Peyer's patch (tissue), 4 donors: ENCODE measurements at regions not wholly inside any gene's neighbourhood (a gene's known extent, or its start where the extent isn't known, plus 50 kb on each side); places are given as distances from the start of the nearest gene placed in this dataset.

ENCODE experiments used
- POLR2A ChIP-seq, 2 donors: fragments of 450-650 bp; IDR thresholded peaks; one replicate each; pipeline ENCODE4 v1.5.1; 2017; ENCODE audit warnings: antibody characterized with exemption in 2 of 2, mild to moderate bottlenecking in 2 of 2, moderate library complexity in 2 of 2
- TF ChIP-seq, protein P1 (sequence below), 6 experiments: fragments of 450-650 bp in 4 of 6; fragments of 200-600 bp in 2 of 6; sonication (generic) in 1 of 6; IDR thresholded peaks; one replicate each; pipeline ENCODE4 v1.5.1; 2017 to 2019; ENCODE audit warnings: antibody characterized with exemption in 6 of 6, mild to moderate bottlenecking in 3 of 6, moderate library complexity in 1 of 6

DNA sequence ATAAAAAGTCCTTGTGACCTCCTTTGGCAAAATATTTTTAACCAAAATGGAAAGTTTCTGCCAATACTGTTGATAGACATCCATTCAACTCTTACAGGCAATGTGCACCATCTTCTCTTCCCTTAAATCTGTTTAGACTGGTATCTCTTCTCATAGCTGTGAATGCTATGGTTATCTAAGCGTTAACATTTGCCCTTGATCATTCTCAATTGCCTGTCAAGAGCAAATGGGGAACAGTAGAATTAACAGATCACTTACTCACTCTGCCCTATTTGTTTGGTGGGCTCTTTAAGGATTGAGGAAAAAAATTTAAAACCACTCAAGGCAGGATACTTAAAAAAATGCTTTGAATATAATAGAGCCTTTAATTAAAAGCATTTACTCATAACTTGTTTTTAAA lies 808.4 kb downstream of the NXPH1 start:
- TF ChIP-seq, protein P1, sequence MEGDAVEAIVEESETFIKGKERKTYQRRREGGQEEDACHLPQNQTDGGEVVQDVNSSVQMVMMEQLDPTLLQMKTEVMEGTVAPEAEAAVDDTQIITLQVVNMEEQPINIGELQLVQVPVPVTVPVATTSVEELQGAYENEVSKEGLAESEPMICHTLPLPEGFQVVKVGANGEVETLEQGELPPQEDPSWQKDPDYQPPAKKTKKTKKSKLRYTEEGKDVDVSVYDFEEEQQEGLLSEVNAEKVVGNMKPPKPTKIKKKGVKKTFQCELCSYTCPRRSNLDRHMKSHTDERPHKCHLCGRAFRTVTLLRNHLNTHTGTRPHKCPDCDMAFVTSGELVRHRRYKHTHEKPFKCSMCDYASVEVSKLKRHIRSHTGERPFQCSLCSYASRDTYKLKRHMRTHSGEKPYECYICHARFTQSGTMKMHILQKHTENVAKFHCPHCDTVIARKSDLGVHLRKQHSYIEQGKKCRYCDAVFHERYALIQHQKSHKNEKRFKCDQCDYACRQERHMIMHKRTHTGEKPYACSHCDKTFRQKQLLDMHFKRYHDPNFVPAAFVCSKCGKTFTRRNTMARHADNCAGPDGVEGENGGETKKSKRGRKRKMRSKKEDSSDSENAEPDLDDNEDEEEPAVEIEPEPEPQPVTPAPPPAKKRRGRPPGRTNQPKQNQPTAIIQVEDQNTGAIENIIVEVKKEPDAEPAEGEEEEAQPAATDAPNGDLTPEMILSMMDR (IDR thresholded peaks at IDR 0.05), result no peak
- TF ChIP-seq POLR2A (IDR thresholded peaks at IDR 0.05), result no peak
